ENCODE measurements at regions not wholly inside any gene's neighbourhood (a gene's known extent, or its start where the extent isn't known, plus 50 kb on each side); places are given as distances from the start of the nearest gene placed in this dataset.

DNA sequence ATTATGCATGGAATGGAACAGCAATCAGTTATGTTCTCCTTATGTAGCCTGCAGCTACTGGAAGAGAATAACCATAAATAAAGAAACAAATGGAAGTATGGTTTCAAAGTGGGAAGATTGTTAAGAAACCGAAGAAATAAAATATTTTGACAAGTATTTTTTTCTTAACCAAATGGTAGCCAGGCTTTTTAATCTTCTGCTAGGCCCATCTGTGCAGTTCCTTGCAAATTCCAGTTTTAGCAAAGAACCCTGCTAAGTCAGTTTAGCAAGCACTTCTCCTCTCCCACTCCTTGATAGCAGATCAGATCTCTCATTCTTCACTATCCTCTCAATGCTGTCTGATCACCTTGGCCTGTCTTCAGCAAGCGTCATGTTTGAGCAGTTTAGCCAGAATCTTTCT, 111.1 kb upstream of the PRDM9 start:
- TF ChIP-seq, protein P1, sequence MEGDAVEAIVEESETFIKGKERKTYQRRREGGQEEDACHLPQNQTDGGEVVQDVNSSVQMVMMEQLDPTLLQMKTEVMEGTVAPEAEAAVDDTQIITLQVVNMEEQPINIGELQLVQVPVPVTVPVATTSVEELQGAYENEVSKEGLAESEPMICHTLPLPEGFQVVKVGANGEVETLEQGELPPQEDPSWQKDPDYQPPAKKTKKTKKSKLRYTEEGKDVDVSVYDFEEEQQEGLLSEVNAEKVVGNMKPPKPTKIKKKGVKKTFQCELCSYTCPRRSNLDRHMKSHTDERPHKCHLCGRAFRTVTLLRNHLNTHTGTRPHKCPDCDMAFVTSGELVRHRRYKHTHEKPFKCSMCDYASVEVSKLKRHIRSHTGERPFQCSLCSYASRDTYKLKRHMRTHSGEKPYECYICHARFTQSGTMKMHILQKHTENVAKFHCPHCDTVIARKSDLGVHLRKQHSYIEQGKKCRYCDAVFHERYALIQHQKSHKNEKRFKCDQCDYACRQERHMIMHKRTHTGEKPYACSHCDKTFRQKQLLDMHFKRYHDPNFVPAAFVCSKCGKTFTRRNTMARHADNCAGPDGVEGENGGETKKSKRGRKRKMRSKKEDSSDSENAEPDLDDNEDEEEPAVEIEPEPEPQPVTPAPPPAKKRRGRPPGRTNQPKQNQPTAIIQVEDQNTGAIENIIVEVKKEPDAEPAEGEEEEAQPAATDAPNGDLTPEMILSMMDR (IDR thresholded peaks at IDR 0.05) = no peak
- TF ChIP-seq POLR2A (IDR thresholded peaks at IDR 0.05) = no peak

All from body of pancreas (tissue), 4 donors.